ENCODE measurements at regions not wholly inside any gene's neighbourhood (a gene's known extent, or its start where the extent isn't known, plus 50 kb on each side); places are given as distances from the start of the nearest gene placed in this dataset.

DNA sequence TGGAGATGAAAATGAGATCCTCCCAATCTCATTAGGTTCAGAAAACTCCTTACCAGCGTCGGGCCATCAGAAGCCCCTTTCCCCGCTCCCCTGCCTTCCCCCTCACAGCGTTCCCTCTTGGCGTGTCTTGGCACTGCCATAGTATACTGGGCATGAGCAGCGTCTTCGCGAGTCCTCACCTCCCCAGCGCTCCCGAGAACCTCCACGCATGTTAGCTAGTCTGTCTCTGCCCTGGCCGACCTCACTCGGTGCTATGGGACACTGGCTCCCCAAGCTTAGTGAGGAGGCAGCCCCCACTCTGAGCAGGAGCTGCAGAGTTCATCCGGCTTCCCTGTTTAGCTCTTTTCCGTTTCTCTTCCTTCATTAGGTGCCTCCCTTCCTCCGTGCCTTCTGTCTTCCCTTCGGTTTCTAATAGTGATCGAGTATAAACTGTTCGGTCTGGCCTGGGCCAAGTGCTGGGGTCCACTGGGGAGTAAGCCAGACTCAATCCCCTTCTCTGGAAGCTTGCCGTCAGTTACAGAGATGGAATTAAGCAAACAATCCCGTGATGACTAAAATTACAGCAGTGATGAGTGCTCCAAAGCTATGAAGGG, 63.8 kb upstream of the OPCML start:
- no peaks in the 10 kb centered on the region for H3K36me3 Mint-ChIP-seq
- H3K27ac Mint-ChIP-seq: no peak overlapping the region
- DNase-seq (ENCODE audit: extremely low spot score, unreplicated experiment): no peak
- peaks cover 23% of the 10 kb centered on the region for H3K27me3 Mint-ChIP-seq
- no peaks in the 10 kb centered on the region for H3K9me3 Mint-ChIP-seq
- H3K4me3 Mint-ChIP-seq: no peak overlapping the region
- TF ChIP-seq, protein P1, sequence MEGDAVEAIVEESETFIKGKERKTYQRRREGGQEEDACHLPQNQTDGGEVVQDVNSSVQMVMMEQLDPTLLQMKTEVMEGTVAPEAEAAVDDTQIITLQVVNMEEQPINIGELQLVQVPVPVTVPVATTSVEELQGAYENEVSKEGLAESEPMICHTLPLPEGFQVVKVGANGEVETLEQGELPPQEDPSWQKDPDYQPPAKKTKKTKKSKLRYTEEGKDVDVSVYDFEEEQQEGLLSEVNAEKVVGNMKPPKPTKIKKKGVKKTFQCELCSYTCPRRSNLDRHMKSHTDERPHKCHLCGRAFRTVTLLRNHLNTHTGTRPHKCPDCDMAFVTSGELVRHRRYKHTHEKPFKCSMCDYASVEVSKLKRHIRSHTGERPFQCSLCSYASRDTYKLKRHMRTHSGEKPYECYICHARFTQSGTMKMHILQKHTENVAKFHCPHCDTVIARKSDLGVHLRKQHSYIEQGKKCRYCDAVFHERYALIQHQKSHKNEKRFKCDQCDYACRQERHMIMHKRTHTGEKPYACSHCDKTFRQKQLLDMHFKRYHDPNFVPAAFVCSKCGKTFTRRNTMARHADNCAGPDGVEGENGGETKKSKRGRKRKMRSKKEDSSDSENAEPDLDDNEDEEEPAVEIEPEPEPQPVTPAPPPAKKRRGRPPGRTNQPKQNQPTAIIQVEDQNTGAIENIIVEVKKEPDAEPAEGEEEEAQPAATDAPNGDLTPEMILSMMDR (conservative IDR thresholded peaks at IDR 0.05): no peak
- H3K4me1 Mint-ChIP-seq (ENCODE audit: unreplicated experiment): no peaks in the 10 kb centered on the region

DNA sequence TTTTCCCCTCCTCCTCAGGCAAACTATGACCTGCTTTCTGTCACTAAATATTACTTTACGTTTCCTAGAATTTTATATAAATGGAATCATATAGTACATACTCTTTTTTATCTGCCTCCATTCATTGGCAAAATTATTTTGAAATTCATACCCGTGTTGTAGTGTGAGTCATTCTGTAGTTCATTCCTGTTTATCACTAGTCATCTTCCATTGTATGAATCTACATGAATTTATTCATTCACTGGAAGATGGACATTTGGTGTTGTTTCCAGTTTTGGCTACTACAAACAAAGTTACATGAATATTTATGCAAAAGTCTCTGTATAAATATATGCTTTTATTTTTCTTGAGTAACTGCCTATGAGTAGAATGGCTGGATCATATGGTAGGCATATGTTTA, 60.7 kb upstream of the OPCML start:
- no peaks in the 10 kb centered on the region for H3K4me1 Mint-ChIP-seq (ENCODE audit: unreplicated experiment)
- TF ChIP-seq, protein P1 (conservative IDR thresholded peaks at IDR 0.05): no peak
- no peaks in the 10 kb centered on the region for H3K36me3 Mint-ChIP-seq
- H3K9me3 Mint-ChIP-seq: no peaks in the 10 kb centered on the region
- H3K27ac Mint-ChIP-seq: no peak overlapping the region
- peaks cover 16% of the 10 kb centered on the region for H3K27me3 Mint-ChIP-seq
- DNase-seq (ENCODE audit: extremely low spot score, unreplicated experiment): no peak
- no peak overlapping the region for H3K4me3 Mint-ChIP-seq

DNA sequence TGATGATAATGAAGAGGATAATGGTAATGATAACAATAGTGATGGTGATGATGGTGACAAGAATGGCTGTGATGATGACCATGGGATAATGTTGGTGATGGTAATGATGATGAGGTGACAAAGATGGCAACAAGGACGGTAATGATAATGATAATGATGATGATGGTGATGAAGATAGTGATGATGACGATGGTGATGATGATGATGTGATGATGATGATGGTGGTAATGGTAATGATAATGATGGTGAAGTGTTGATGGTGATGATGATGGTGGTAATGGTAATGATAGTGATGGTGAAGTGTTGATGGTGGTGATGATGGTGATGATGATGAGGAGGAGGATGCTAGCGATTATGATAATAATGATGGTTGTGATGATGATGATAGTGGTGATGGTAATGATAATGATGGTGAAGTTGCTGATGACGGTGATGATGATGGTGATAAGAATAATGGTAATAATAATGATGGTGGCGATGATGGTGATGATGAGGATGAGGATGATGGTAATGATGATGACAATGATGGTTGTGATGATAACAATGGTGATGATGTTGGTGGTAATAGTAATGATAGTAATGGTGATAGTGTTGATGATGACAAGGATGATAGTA, 54.7 kb upstream of the OPCML start:
- DNase-seq (ENCODE audit: extremely low spot score, unreplicated experiment): no peak
- no peak overlapping the region for H3K27ac Mint-ChIP-seq
- no peaks in the 10 kb centered on the region for H3K36me3 Mint-ChIP-seq
- H3K9me3 Mint-ChIP-seq: no peaks in the 10 kb centered on the region
- no peak overlapping the region for H3K4me3 Mint-ChIP-seq
- TF ChIP-seq, protein P1 (conservative IDR thresholded peaks at IDR 0.05): no peak
- H3K4me1 Mint-ChIP-seq (ENCODE audit: unreplicated experiment): no peaks in the 10 kb centered on the region
- peaks cover 9% of the 10 kb centered on the region for H3K27me3 Mint-ChIP-seq

DNA sequence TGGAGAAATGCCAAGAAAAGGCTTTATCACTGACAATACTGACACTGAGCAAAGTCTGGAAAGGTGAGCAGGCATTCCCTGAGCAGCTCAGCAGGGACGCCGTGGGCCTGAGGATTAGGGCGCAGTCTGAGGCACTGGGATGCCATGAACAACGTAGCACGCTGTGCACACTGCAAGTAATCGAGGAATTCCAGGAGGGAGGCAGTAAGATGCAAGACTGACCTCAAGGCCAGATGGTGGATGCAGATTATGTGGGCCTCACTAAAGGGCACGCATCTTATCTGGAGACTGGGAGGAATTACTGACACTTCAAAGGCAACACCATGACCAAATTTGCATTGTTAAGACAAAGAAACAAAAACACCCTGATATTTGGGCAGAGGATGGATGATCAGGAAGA, 50.4 kb upstream of the OPCML start:
- Mint-ChIP-seq H3K36me3 (no peaks in the 10 kb centered on the region), H3K9me3 (no peaks in the 10 kb centered on the region), H3K4me1 (ENCODE audit: unreplicated experiment) (no peaks in the 10 kb centered on the region), H3K4me3 (no peak overlapping the region), H3K27me3 (peaks cover 6% of the 10 kb centered on the region), H3K27ac (no peak overlapping the region)
- no peak for DNase-seq (ENCODE audit: extremely low spot score, unreplicated experiment)
- TF ChIP-seq, protein P1 (conservative IDR thresholded peaks at IDR 0.05): no peak

DNA sequence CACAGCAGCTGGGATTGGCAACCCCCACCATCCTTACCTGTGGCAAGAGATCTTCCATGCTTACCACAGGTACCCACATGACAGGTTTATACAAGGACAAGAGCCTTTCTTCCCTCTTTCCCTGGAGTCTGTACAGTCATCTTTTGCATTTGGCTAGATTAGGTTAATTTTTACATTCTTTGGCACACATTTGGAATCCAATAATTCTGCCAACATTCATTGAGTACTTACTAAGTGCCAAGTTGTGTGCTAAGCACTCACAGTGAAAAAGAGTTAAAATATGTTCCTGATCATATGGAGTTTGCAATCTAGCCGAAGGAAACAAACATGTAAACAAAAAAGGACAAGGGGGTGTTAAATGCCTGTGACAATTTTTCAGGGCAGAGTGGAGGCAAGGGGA, 50.0 kb upstream of the OPCML start:
- Mint-ChIP-seq H3K4me3 (no peak overlapping the region), H3K4me1 (ENCODE audit: unreplicated experiment) (no peaks in the 10 kb centered on the region), H3K27ac (no peak overlapping the region), H3K27me3 (peaks cover 6% of the 10 kb centered on the region), H3K36me3 (no peaks in the 10 kb centered on the region), H3K9me3 (no peaks in the 10 kb centered on the region)
- TF ChIP-seq, protein P1 (conservative IDR thresholded peaks at IDR 0.05): no peak
- DNase-seq (ENCODE audit: extremely low spot score, unreplicated experiment): no peak
